ENCODE measurements at regions not wholly inside any gene's neighbourhood (a gene's known extent, or its start where the extent isn't known, plus 50 kb on each side); places are given as distances from the start of the nearest gene placed in this dataset.
"Not testable (repeated sequence)": the region's sequence is repeated elsewhere in the genome, so short reads cannot be mapped to it uniquely, and the experiment has no call there.

- Histone ChIP-seq H3K4me1 (ENCODE audit: insufficient read depth, low read length) (no peaks in the 10 kb centered on the region), H3K9me3 (ENCODE audit: insufficient read depth, low read depth, low read length) (no peaks in the 10 kb centered on the region)
Measured at GRCh38 chr3:88816445-88816844, 291.0 kb upstream of the EPHA3 start.

GRCh38 chr3:88824666-88825564, 282.5 kb upstream of the EPHA3 start:
- H3K9ac ChIP-seq (ENCODE audit: low read depth, low read length): no peak overlapping the region

More at GRCh38 chr3:88816445-88816844, 291.0 kb upstream of the EPHA3 start:
- no peak overlapping the region for H3K4me3 ChIP-seq (ENCODE audit: low read length)
- no peaks in the 10 kb centered on the region for H3K36me3 ChIP-seq (ENCODE audit: insufficient read depth, low read depth, low read length)
- H3K9ac ChIP-seq (ENCODE audit: low read depth, low read length): no peak overlapping the region
- H3K27me3 ChIP-seq (ENCODE audit: insufficient read depth, low read length): no peaks in the 10 kb centered on the region
- H3K27ac ChIP-seq (ENCODE audit: low read length): no peak overlapping the region

DNA sequence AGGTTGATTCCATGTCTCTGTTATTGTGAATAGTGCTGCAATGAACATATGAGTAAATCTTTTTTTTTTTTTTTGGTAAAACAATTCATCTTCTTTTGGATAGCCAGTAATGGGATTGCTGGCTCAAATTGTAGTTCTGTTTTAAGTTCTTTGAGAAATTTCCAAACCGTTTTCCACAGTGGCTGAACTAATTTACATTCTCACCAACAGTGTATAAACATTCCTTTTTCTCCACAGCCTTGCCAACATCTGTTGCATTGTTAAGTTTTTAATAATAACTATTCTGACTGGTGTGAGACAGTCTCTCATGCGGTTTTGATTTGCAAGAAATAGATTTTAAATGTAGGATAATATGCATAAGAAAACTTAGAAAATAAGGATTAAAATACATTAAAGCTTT, 279.0 kb upstream of the EPHA3 start:
- Histone ChIP-seq H3K9ac (ENCODE audit: low read depth, low read length) (no peak overlapping the region), H3K27ac (ENCODE audit: low read length) (no peak overlapping the region), H3K4me1 (ENCODE audit: insufficient read depth, low read length) (no peaks in the 10 kb centered on the region), H3K27me3 (ENCODE audit: insufficient read depth, low read length) (no peaks in the 10 kb centered on the region), H3K4me3 (ENCODE audit: low read length) (no peak overlapping the region), H3K36me3 (ENCODE audit: insufficient read depth, low read depth, low read length) (no peaks in the 10 kb centered on the region), H3K9me3 (ENCODE audit: insufficient read depth, low read depth, low read length) (no peaks in the 10 kb centered on the region)

More at GRCh38 chr3:88824666-88825564, 282.5 kb upstream of the EPHA3 start:
- Histone ChIP-seq H3K27ac (ENCODE audit: low read length) (no peak overlapping the region), H3K9me3 (ENCODE audit: insufficient read depth, low read depth, low read length) (no peaks in the 10 kb centered on the region), H3K4me1 (ENCODE audit: insufficient read depth, low read length) (no peaks in the 10 kb centered on the region), H3K27me3 (ENCODE audit: insufficient read depth, low read length) (no peaks in the 10 kb centered on the region), H3K36me3 (ENCODE audit: insufficient read depth, low read depth, low read length) (no peaks in the 10 kb centered on the region), H3K4me3 (ENCODE audit: low read length) (no peak overlapping the region)

- H3K9me3 ChIP-seq (ENCODE audit: insufficient read depth, low read depth, low read length): no peaks in the 10 kb centered on the region
- no peaks in the 10 kb centered on the region for H3K36me3 ChIP-seq (ENCODE audit: insufficient read depth, low read depth, low read length)
- H3K27me3 ChIP-seq (ENCODE audit: insufficient read depth, low read length): no peaks in the 10 kb centered on the region
- no peak overlapping the region for H3K9ac ChIP-seq (ENCODE audit: low read depth, low read length)
- H3K27ac ChIP-seq (ENCODE audit: low read length): no peak overlapping the region
- no peak overlapping the region for H3K4me3 ChIP-seq (ENCODE audit: low read length)
- no peaks in the 10 kb centered on the region for H3K4me1 ChIP-seq (ENCODE audit: insufficient read depth, low read length)
Measured at GRCh38 chr3:88852606-88853005, 254.8 kb upstream of the EPHA3 start.

- no peaks in the 10 kb centered on the region for H3K27me3 ChIP-seq (ENCODE audit: insufficient read depth, low read length)
- H3K9ac ChIP-seq (ENCODE audit: low read depth, low read length): no peak overlapping the region
- H3K4me1 ChIP-seq (ENCODE audit: insufficient read depth, low read length): no peaks in the 10 kb centered on the region
Measured at GRCh38 chr3:88863196-88863595, 244.2 kb upstream of the EPHA3 start.

GRCh38 chr3:88876724-88877123, 230.7 kb upstream of the EPHA3 start:
- H3K9ac ChIP-seq (ENCODE audit: low read depth, low read length): no peak overlapping the region
- no peaks in the 10 kb centered on the region for H3K36me3 ChIP-seq (ENCODE audit: insufficient read depth, low read depth, low read length)
- no peaks in the 10 kb centered on the region for H3K27me3 ChIP-seq (ENCODE audit: insufficient read depth, low read length)
- H3K27ac ChIP-seq (ENCODE audit: low read length): no peak overlapping the region
- no peaks in the 10 kb centered on the region for H3K9me3 ChIP-seq (ENCODE audit: insufficient read depth, low read depth, low read length)
- no peak overlapping the region for H3K4me3 ChIP-seq (ENCODE audit: low read length)
- no peaks in the 10 kb centered on the region for H3K4me1 ChIP-seq (ENCODE audit: insufficient read depth, low read length)

More at GRCh38 chr3:88863196-88863595, 244.2 kb upstream of the EPHA3 start:
- Histone ChIP-seq H3K4me3 (ENCODE audit: low read length) (no peak overlapping the region), H3K9me3 (ENCODE audit: insufficient read depth, low read depth, low read length) (peaks cover 4% of the 10 kb centered on the region; the same call in 1 of the 2 replicates), H3K27ac (ENCODE audit: low read length) (no peak overlapping the region), H3K36me3 (ENCODE audit: insufficient read depth, low read depth, low read length) (no peaks in the 10 kb centered on the region)

DNA sequence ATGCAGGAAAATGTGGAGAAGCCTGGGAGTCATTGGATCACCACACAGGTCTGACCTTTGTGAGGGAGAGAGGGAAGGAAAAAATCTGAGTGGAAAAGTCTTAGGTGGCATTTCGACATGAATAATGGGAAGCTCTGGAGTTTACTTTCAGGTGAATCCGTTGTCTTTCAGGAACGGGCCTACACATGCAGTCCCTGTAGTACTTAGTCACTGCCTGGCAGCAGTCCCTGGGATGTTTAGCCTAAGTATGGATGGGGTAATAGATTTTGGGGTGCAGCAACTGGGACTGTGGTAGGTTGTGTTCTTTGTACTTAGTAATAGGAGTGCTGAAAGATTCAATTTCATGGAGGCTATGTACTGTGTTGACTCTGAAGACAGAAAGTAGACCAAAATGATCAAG, 227.5 kb upstream of the EPHA3 start:
- H3K9ac ChIP-seq (ENCODE audit: low read depth, low read length): no peak overlapping the region
- H3K27me3 ChIP-seq (ENCODE audit: insufficient read depth, low read length): no peaks in the 10 kb centered on the region
- no peak overlapping the region for H3K4me3 ChIP-seq (ENCODE audit: low read length)
- no peaks in the 10 kb centered on the region for H3K9me3 ChIP-seq (ENCODE audit: insufficient read depth, low read depth, low read length)
- no peaks in the 10 kb centered on the region for H3K4me1 ChIP-seq (ENCODE audit: insufficient read depth, low read length)
- H3K27ac ChIP-seq (ENCODE audit: low read length): no peak overlapping the region
- no peaks in the 10 kb centered on the region for H3K36me3 ChIP-seq (ENCODE audit: insufficient read depth, low read depth, low read length)

- H3K9ac ChIP-seq (ENCODE audit: low read depth, low read length): no peak overlapping the region
- no peak overlapping the region for H3K27ac ChIP-seq (ENCODE audit: low read length)
- no peak overlapping the region for H3K4me3 ChIP-seq (ENCODE audit: low read length)
- no peaks in the 10 kb centered on the region for H3K9me3 ChIP-seq (ENCODE audit: insufficient read depth, low read depth, low read length)
- no peaks in the 10 kb centered on the region for H3K4me1 ChIP-seq (ENCODE audit: insufficient read depth, low read length)
- H3K36me3 ChIP-seq (ENCODE audit: insufficient read depth, low read depth, low read length): no peaks in the 10 kb centered on the region
- no peaks in the 10 kb centered on the region for H3K27me3 ChIP-seq (ENCODE audit: insufficient read depth, low read length)
Measured at GRCh38 chr3:88882121-88882520, 225.3 kb upstream of the EPHA3 start.

DNA sequence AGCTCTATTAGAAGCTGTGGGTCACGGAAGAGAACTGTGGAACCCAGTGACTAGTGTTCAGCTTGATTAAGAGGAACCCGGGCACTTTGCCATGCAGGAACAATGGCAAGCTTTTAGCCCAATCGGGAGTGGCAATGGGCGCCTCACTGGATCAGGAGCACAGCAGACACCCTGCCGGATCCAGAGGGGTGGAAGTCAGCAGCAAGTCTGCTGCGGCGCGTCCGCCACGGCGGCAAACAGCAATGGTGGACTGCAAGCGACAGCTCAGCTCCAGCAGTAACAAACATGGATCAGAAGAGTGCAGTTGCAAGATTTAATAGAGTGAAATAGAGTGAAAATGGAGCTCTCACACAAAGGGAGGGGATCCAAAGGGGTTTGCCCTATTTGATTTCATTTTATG, 220.8 kb upstream of the EPHA3 start:
- not testable (repeated sequence) for H3K36me3 ChIP-seq (ENCODE audit: insufficient read depth, low read depth, low read length); H3K27ac ChIP-seq (ENCODE audit: low read length); H3K9me3 ChIP-seq (ENCODE audit: insufficient read depth, low read depth, low read length); H3K4me3 ChIP-seq (ENCODE audit: low read length); H3K4me1 ChIP-seq (ENCODE audit: insufficient read depth, low read length); H3K27me3 ChIP-seq (ENCODE audit: insufficient read depth, low read length); H3K9ac ChIP-seq (ENCODE audit: low read depth, low read length)

- Histone ChIP-seq H3K4me3 (ENCODE audit: low read length) (no peak overlapping the region), H3K4me1 (ENCODE audit: insufficient read depth, low read length) (no peaks in the 10 kb centered on the region), H3K36me3 (ENCODE audit: insufficient read depth, low read depth, low read length) (no peaks in the 10 kb centered on the region), H3K27me3 (ENCODE audit: insufficient read depth, low read length) (no peaks in the 10 kb centered on the region), H3K9me3 (ENCODE audit: insufficient read depth, low read depth, low read length) (no peaks in the 10 kb centered on the region), H3K27ac (ENCODE audit: low read length) (no peak overlapping the region), H3K9ac (ENCODE audit: low read depth, low read length) (no peak overlapping the region)
Measured at GRCh38 chr3:88896026-88896425, 211.4 kb upstream of the EPHA3 start.

DNA sequence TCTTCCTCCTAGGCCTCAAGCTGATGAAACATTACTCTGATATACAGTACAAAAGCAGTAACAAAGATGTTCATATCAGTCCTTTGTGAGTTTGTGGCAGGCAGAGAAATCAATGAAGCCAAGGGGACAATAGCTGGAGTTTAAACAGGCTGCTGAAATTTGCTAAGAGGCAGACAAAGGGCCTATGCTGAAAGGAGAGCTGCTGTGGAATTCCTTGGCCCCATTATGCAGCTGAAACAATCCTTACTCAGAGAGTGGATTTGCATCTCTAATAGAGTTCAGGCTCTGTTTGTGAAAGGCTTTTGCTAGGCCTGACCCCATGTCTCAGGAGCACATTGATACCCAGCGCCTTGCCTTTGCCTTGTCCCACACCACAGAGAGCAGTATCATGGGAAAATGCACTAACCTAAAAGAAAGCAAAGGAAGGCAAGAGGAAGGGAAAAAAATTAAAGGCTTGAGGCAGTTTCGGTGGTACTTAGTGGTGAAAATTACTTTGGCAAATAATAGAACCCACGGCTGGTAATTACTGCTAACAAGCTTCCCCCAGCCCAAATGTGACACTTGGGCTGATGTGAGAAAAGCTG, 195.0 kb upstream of the EPHA3 start:
- Histone ChIP-seq H3K4me1 (ENCODE audit: insufficient read depth, low read length) (peaks cover 18% of the 10 kb centered on the region), H3K9me3 (ENCODE audit: insufficient read depth, low read depth, low read length) (no peaks in the 10 kb centered on the region), H3K9ac (ENCODE audit: low read depth, low read length) (peak overlapping the region; percentile 78), H3K27ac (ENCODE audit: low read length) (peak overlapping the region; percentile 88), H3K4me3 (ENCODE audit: low read length) (no peak overlapping the region), H3K36me3 (ENCODE audit: insufficient read depth, low read depth, low read length) (no peaks in the 10 kb centered on the region), H3K27me3 (ENCODE audit: insufficient read depth, low read length) (no peaks in the 10 kb centered on the region)

- H3K27me3 ChIP-seq (ENCODE audit: insufficient read depth, low read length): no peaks in the 10 kb centered on the region
- H3K27ac ChIP-seq (ENCODE audit: low read length): no peak overlapping the region
- no peaks in the 10 kb centered on the region for H3K9me3 ChIP-seq (ENCODE audit: insufficient read depth, low read depth, low read length)
- H3K4me3 ChIP-seq (ENCODE audit: low read length): no peak overlapping the region
- no peaks in the 10 kb centered on the region for H3K4me1 ChIP-seq (ENCODE audit: insufficient read depth, low read length)
- no peaks in the 10 kb centered on the region for H3K36me3 ChIP-seq (ENCODE audit: insufficient read depth, low read depth, low read length)
- no peak overlapping the region for H3K9ac ChIP-seq (ENCODE audit: low read depth, low read length)
Measured at GRCh38 chr3:88918841-88919240, 188.6 kb upstream of the EPHA3 start.

All from iPS-20b (cell line).